ENCODE measurements at regions not wholly inside any gene's neighbourhood (a gene's known extent, or its start where the extent isn't known, plus 50 kb on each side); places are given as distances from the start of the nearest gene placed in this dataset.
"Not testable (repeated sequence)": the region's sequence is repeated elsewhere in the genome, so short reads cannot be mapped to it uniquely, and the experiment has no call there.

DNA sequence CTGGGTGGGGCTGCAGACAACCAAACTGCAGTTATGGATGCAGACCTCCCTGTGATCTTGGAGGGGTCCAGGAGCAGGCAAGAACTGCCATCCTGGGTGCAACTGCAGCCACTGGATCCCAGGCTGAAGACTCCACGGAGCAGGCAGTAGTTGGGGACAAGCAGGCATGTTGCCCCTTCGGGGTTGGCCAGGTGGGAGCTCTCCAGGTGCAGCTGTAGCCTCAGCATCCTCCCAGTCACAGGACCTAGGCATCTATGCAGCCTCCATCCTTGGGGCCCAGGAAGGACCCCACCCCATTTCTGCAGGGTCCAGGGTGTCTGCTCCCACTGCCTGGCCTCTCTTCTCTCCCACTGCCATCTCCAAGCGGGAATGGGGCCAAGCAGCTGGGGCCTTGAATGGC is 322.2 kb upstream of the RBMS3 start:
- DNase-seq: no peak

DNA sequence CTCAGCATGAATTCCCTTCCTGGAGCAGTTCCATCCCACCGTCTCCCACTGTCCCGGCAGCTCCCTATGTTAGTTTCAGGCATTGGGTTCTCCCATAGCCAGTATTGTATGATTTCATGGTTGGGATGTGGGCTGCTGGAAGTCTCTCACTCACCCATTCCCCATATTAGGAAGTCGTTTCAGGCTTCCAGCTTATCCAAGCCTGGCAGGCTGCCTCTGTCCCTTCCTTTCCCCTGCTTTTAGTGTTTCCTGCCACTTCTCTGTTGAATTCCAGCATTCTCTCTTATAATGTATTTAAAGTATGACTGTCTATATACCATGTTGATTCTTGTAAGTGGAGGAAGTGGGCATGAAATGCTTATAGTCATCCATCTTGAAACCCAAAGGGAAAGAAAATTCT is 309.7 kb upstream of the RBMS3 start:
- no peak for DNase-seq

DNA sequence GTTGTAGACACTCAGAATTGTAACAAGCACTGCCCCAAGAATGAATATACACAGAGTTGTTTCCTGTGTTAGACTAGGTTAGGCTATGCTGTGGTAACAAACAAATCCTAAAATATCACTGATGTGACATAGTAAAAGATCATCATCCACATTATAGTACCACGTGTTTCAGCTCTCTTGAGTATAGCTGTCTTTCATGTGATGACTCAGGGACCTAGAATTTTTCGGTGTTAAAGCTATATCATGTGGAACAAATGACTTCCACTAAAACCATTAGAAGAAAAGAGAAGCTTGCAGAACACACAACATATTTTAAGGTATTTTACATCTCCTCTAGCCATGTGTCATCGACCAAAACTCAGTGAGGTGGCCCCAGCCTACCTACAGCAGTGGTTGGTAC is 307.9 kb upstream of the RBMS3 start:
- DNase-seq: peak; percentile 6

- DNase-seq: no peak
Measured at GRCh38 chr3:28973609-28974008, 307.3 kb upstream of the RBMS3 start.

GRCh38 chr3:28978092-28978491 is 302.8 kb upstream of the RBMS3 start:
- DNase-seq: no peak

- DNase-seq: no peak
Measured at GRCh38 chr3:28980131-28980530, 300.7 kb upstream of the RBMS3 start.

DNA sequence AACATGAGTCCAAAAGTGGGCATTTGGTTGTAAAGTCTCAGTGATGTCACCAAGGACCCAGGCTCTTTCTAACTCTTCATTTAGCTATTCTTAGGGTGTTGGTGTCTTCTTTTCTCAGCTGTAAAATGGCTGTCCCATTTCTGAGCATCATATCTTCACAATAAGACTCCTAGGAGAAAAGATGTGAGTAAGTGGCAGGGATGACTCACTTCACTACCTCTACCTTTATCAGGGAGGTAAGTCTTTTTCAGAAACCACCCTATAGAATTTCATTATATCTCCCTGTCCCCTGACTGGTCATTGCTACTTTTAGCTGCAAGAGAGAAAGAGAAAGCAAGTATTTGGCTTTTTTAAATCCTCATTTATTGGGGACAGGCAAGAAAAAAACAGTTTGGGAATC is 300.2 kb upstream of the RBMS3 start:
- DNase-seq: no peak

DNA sequence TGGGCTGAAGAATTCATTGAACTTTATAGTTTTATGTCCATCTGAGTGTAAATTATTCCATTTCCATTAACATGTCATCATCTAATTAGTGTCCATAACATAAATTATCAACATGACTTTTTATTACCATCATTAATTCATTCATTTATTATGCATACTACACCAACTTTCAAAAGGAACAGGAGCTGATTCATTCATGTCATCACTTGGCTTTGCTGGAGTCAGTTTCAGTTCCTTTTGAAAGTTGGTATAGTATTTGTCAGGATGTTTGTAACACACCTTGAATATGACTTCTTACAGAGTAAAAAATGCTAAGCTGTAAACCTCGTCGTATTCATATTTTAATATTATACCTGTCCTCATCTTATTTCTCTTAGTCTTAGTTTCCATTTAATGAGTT is 298.0 kb upstream of the RBMS3 start:
- DNase-seq: no peak

- no peak for DNase-seq
Measured at GRCh38 chr3:28986922-28987321, 293.9 kb upstream of the RBMS3 start.

DNA sequence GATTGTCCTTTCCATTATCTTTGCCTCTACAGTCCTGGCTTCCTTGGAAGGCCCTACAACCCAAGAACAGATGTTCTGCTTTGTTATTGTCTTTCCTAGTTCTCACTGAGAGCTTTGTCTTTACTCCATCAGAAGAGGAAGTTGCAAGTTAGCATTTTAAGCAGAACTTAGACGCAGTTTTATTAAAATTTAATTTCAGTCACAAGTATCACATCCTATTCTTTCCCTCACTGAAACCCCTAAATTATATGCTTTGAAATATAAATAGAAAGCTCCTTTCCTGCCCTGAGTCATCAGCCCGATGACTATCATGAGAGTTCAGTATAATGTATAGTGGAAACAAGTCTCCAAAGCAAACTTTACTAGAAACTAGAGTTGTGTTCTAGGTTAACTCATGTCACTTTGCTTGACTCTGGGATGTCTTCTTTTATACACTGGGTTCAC is 291.2 kb upstream of the RBMS3 start:
- peak; percentile 20 for DNase-seq

DNA sequence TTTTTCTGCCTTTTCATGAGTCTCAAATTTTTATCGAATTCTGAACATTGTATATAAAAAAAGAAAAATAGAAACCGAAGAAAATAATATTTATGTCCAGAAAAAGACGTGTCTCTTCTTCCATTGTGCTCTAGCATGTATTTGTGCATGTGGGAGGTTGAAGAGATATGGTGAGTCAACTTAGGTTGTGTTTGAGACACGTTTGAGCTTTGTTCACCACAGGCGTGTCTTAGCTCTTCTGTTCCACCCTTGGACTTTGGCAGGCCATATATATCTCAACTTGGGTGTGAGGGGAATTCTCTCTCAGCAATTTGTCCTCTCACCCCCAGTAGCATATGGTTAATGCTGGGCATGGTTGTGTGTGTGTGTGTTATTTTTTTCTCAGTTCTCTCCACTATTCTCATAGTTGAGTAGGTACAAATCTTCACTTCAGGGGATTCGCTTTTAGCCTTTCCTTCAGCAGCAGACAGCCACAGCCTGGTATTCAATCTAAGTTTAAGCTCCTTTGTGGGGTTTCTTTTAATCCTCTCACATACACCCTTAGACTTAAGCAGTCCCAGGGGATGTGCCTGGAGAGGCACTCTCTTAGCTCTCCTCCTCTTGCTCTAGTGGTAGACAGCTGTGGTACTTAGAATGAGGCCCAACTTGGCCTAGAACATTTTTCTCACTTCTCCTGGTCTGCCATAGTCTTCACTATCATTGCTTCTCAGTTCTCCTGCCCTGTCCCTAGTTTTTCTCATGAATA is 286.5 kb upstream of the RBMS3 start:
- DNase-seq: no peak

GRCh38 chr3:29004885-29005599 is 275.8 kb upstream of the RBMS3 start:
- no peak for DNase-seq

GRCh38 chr3:29005862-29006261 is 275.0 kb upstream of the RBMS3 start:
- no peak for DNase-seq

GRCh38 chr3:29011441-29011840 is 269.4 kb upstream of the RBMS3 start:
- no peak for DNase-seq

- no peak for DNase-seq
Measured at GRCh38 chr3:29011966-29012365, 268.9 kb upstream of the RBMS3 start.

DNA sequence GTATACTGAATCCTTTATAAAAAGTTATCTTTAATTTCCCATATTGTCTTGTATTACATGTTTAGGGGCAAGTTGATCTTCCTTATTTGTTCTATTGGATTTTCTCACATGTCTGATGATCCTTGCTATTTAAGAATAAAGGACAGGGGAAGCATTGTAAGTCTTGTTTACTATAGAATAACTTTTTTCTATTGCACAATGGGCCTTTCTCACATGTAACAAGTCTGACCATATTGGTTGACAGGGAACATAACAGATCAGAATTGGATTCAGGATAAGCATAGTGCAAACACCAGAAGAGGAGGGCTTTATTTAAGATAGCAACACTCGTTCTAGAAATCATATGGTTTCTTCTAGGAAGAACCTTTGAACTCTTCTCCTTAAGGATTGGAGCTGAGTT is 257.9 kb upstream of the RBMS3 start:
- no peak for DNase-seq

DNA sequence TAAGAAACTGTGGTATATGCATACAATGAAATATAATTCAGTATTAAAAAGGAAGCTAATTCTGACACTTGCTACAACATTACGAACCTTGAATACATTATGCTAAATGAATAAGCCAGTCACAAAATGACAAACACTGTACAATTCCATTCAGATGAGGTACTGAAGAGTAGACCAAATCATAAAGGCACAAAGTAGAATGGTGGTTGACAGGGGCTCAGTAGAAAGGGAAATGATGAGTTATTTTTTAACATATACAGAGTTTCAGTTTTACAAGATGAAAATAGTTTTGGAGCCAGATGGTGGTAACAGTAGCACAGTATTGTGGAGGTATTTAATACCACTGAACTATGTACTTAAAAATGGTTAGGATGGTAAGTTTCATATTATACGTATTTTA is 254.6 kb upstream of the RBMS3 start:
- DNase-seq: no peak

GRCh38 chr3:29026959-29027358 is 253.9 kb upstream of the RBMS3 start:
- no peak for DNase-seq

DNA sequence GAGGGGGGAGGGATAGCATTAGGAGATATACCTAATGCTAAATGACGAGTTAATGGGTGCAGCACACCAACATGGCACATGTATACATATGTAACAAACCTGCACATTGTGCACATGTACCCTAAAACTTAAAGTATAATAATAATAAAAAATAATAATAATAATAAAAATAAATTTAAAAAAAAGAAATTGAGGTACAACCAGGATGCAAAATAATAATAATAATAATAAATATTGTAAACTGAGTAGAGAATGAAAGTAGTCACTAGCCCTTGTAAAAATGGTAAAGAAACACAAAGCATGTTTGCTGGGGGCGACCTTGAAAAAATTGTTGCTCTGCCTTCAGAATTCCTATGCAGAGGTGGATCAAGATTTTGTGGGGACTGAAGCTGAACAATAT is 249.7 kb upstream of the RBMS3 start:
- not testable (repeated sequence) for DNase-seq

- DNase-seq: no peak
Measured at GRCh38 chr3:29033511-29033910, 247.4 kb upstream of the RBMS3 start.

- no peak for DNase-seq
Measured at GRCh38 chr3:29050155-29050554, 230.7 kb upstream of the RBMS3 start.

DNA sequence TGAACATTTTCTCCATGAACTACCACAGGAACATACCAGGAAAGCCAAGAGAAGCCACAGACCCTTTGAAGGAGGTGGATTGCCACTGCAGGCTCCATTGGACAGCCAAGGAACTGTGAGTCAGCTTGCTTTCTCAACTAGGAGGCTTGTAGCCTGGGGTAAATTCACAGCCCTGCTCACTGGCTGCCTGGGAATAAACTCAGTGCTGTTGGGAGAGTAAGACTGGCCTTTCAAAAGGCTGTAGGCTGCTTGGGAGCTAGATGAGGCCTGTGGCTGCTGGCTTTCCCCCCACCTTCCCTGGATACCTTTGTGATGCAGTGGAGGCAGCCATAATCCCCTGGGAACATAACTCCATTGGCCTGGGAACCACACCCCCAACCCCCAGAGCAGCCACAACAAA is 223.5 kb upstream of the RBMS3 start:
- no peak for DNase-seq

GRCh38 chr3:29064085-29064484 is 216.8 kb upstream of the RBMS3 start:
- DNase-seq: no peak

- DNase-seq: no peak
Measured at GRCh38 chr3:29065211-29065785, 215.6 kb upstream of the RBMS3 start.
